Central memory CD8-positive, alpha-beta T cell (primary cell): ENCODE measurements at regions not wholly inside any gene's neighbourhood (a gene's known extent, or its start where the extent isn't known, plus 50 kb on each side); places are given as distances from the start of the nearest gene placed in this dataset.
A peak's percentile ranks its signal among the peaks of the same experiment; 100 is the strongest.
"Not testable (repeated sequence)": the region's sequence is repeated elsewhere in the genome, so short reads cannot be mapped to it uniquely, and the experiment has no call there.

ENCODE experiments used
- ATAC-seq: fragments of 150-1000 bp; cut with Tn5 transposase; replicated peaks from 2 replicates; pipeline ENCODE4 v1.10.0; 2022; ENCODE audit warnings: mild to moderate bottlenecking, moderate FRiP score, moderate number of reproducible peaks; ENCODE audit not compliant: poor library complexity, severe bottlenecking; ENCODE audit errors: extremely low read depth
- DNase-seq, 2 donors: peaks; one replicate each; pipeline ENCODE4 v3.0.0; 2021; ENCODE audit warnings: low spot score in 2 of 2
- H3K27ac Mint-ChIP-seq: one replicate; pipeline ENCODE4 v1.8.0; 2022; ENCODE audit warnings: low read depth, mild to moderate bottlenecking, moderate library complexity, mixed read lengths
- H3K27me3 Mint-ChIP-seq: one replicate; pipeline ENCODE4 v1.8.0; 2022; ENCODE audit warnings: mixed read lengths
- H3K36me3 Mint-ChIP-seq: one replicate; pipeline ENCODE4 v1.8.0; 2022; ENCODE audit warnings: mild to moderate bottlenecking, moderate library complexity, mixed read lengths; ENCODE audit not compliant: insufficient read depth
- H3K4me1 Mint-ChIP-seq: one replicate; pipeline ENCODE4 v1.8.0; 2022; ENCODE audit warnings: mixed read lengths
- H3K4me3 Mint-ChIP-seq: one replicate; pipeline ENCODE4 v1.8.0; 2022; ENCODE audit warnings: mild to moderate bottlenecking, moderate library complexity, mixed read lengths
- H3K9me3 Mint-ChIP-seq: one replicate; pipeline ENCODE4 v1.8.0; 2022; ENCODE audit warnings: mixed read lengths

DNA sequence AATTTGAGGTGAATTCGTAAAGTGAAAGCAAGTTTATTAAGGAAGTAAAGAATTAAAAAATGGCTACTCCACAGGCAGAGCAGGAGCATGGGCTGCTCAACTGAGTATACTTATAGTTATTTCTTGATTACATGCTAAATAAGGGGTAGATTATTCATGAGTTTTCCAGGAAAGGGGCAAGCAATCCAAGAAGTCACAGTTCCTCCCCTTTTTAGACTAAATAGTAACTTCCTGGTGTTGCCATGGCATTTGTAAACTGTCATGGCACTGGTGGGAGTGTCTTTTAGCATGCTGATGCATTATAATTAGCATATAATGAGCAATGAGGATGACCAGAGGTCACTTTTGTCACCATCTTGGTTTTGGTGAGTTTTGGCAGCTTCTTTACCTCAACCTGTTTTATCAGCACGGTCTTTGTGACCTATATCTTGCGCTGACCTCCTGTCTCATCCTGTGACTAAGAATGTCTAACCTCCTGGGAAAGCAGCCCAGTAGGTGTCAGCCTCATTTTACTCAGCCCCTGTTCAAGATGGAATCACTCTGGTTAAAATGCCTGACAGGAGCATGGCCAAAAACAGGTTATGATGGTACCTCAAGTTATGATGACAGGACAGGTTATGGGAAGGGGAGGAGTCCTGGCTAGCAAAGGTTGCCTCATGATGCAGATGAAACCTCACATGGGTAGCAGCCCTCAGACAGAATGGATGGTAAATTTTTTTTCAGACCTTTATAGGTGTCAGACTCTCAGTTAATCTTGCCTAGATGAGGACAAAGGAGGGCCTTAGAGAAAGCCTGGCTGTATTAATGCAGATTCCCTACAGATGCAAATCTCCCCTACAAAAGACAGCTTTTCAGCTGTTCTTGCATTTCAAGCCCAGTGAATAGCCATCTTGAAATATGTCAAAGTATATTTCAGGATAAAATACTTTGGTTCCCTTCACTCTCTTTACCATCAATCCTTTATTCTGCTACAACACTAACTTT lies 49.7 kb downstream of the SIPA1L2 start:
- ATAC-seq, result peak; percentile 37
- peak overlapping the region; percentile 85 for H3K27ac Mint-ChIP-seq
- H3K4me1 Mint-ChIP-seq, result peaks cover 68% of the 10 kb centered on the region
- no peak for DNase-seq
- H3K36me3 Mint-ChIP-seq, result peaks cover 1% of the 10 kb centered on the region
- peak overlapping the region; percentile 68 for H3K4me3 Mint-ChIP-seq
- H3K9me3 Mint-ChIP-seq, result no peaks in the 10 kb centered on the region
- no peaks in the 10 kb centered on the region for H3K27me3 Mint-ChIP-seq

- Mint-ChIP-seq H3K9me3 (no peaks in the 10 kb centered on the region), H3K4me1 (peaks cover 72% of the 10 kb centered on the region), H3K27ac (peak overlapping the region; percentile 85), H3K36me3 (peaks cover 1% of the 10 kb centered on the region), H3K27me3 (no peaks in the 10 kb centered on the region), H3K4me3 (peak overlapping the region; percentile 68)
- no peak for ATAC-seq
- no peak for DNase-seq
These were observed 50.5 kb downstream of the SIPA1L2 start for GRCh38 chr1:232579466-232579865.

DNA sequence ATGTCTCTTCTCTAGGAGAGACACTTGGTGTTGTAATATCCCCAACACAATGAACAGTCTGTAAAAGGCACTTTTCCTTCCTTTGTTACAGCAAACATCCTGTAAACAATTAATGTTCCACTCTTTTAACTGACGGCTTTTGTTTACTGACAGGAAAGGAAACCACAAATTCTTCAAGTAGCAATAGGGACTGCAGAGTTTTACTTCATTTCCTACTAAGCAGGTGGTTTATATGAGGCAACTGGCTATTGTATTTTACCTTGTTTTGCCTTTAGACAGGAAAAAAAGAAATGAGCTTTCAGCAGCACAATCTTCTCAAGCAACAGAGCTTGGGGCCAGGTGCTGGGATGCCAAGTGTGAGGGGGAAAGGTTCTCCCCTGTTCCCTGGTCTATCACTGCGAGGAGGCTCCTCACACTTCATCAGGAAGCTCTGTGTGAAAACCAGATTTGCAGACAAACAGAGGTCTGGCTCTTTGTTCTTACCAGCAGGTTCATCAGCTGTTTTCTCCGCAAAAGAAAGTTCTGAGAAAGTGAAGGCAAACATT lies 51.2 kb downstream of the SIPA1L2 start:
- ATAC-seq (peak; percentile 63), DNase-seq (no peak)
- Mint-ChIP-seq H3K4me1 (peaks cover 77% of the 10 kb centered on the region), H3K27ac (peak overlapping the region; percentile 85), H3K27me3 (no peaks in the 10 kb centered on the region), H3K4me3 (peak overlapping the region; percentile 68), H3K36me3 (peaks cover 1% of the 10 kb centered on the region), H3K9me3 (no peaks in the 10 kb centered on the region)

DNA sequence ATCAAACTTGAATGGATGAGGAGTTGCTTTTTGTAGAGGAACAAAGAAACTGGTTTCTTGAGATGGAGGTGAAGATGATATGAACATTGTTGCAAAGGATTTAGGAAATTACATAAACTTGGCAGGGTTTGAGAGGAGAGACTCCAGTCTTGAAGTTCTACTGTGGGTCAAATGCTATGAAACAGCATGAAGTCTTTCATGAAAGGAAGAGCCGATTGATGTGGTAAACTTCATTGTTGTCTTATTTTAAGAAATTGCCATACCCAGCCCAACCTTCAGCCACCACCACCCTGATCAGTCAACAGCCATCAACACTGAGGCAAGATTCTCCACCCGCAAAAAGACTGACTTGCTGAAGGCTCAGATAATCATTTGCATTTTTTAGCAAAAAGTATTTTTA lies 52.2 kb downstream of the SIPA1L2 start:
- Mint-ChIP-seq H3K4me1 (peaks cover 75% of the 10 kb centered on the region), H3K27me3 (no peaks in the 10 kb centered on the region), H3K27ac (peak overlapping the region; percentile 85), H3K4me3 (peak overlapping the region; percentile 68), H3K9me3 (no peaks in the 10 kb centered on the region), H3K36me3 (peaks cover 1% of the 10 kb centered on the region)
- ATAC-seq, result no peak
- DNase-seq, result no peak

GRCh38 chr1:232576537-232576936 lies 53.4 kb downstream of the SIPA1L2 start:
- Mint-ChIP-seq H3K36me3 (peaks cover 1% of the 10 kb centered on the region), H3K4me1 (peaks cover 74% of the 10 kb centered on the region), H3K4me3 (no peak overlapping the region), H3K27me3 (no peaks in the 10 kb centered on the region), H3K9me3 (no peaks in the 10 kb centered on the region), H3K27ac (peak overlapping the region; percentile 7)
- DNase-seq (no peak), ATAC-seq (no peak)

DNA sequence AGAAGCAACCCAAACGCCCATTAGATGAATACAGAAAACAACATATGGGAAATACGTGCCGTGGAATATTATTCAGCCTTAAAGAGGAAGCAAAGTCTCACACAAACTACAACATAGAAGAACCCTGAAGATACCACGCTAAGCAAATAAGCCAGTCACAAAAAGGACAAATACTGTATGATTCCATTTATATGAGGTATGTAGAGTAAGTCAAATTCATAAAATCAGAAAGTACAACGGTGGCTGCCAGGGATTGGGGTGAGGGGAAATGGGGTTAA lies 54.2 kb downstream of the SIPA1L2 start:
- peaks cover 68% of the 10 kb centered on the region for H3K4me1 Mint-ChIP-seq
- H3K27ac Mint-ChIP-seq, result peak overlapping the region; percentile 45
- no peak for DNase-seq

DNA sequence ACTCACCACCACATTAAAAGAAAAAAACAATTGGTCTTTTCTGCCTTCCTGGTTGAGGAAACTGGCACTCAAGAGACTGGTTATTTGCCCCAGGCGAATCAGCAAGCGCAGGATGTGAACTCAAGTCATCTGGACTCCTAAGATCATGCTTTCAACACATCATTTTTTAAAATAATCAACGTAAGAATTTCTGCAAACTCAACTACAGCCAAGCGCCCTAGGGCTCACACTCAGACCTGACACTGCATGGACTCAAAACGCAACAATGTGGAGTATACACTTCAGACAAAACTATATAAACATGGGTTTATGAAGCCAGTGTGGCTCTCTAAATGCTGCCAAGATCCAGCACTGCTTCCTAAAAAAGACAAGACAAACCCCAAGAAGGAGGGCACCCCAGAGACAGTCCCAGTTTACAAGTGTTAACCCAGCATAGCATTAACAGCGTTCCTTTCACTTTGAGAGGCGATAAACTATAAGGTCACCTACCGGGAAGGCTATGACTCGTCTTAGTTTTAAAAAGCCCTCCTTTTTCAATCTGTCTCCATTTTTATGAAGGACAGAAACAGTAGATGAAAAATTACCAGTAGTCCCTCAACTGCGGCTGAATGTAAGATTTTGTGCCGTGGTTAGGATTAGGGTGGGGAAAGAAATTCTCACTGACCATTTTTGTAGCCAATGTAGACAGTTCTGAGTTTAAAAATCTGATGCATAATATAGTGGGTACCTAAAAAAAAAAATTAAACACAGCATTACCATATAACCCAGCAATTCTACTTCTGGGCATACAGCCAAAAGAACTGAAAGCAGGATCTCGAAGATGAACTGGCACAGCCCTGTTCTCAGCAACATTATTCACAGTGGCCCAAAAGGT lies 54.8 kb downstream of the SIPA1L2 start:
- DNase-seq, result no peak
- no peak for ATAC-seq
- Mint-ChIP-seq H3K4me1 (peaks cover 62% of the 10 kb centered on the region), H3K4me3 (peak overlapping the region; percentile 67), H3K9me3 (no peaks in the 10 kb centered on the region), H3K27me3 (no peaks in the 10 kb centered on the region), H3K27ac (peak overlapping the region; percentile 45), H3K36me3 (peaks cover 1% of the 10 kb centered on the region)

More for the DNA sequence above, 54.2 kb downstream of the SIPA1L2 start:
- H3K9me3 Mint-ChIP-seq, result no peaks in the 10 kb centered on the region
- no peak for ATAC-seq
- peaks cover 1% of the 10 kb centered on the region for H3K36me3 Mint-ChIP-seq
- no peaks in the 10 kb centered on the region for H3K27me3 Mint-ChIP-seq
- peak overlapping the region; percentile 67 for H3K4me3 Mint-ChIP-seq

GRCh38 chr1:232574077-232574476 lies 55.9 kb downstream of the SIPA1L2 start:
- Mint-ChIP-seq H3K27me3 (no peaks in the 10 kb centered on the region), H3K4me3 (no peak overlapping the region), H3K9me3 (no peaks in the 10 kb centered on the region), H3K27ac (no peak overlapping the region), H3K36me3 (peaks cover 1% of the 10 kb centered on the region), H3K4me1 (peaks cover 52% of the 10 kb centered on the region)
- DNase-seq (no peak), ATAC-seq (no peak)

GRCh38 chr1:232571523-232571922 lies 58.4 kb downstream of the SIPA1L2 start:
- Mint-ChIP-seq H3K9me3 (no peaks in the 10 kb centered on the region), H3K36me3 (no peaks in the 10 kb centered on the region), H3K27me3 (no peaks in the 10 kb centered on the region), H3K4me3 (no peak overlapping the region), H3K27ac (no peak overlapping the region), H3K4me1 (peaks cover 43% of the 10 kb centered on the region)
- no peak for ATAC-seq
- no peak for DNase-seq

- Mint-ChIP-seq H3K9me3 (no peaks in the 10 kb centered on the region), H3K4me3 (no peak overlapping the region), H3K27ac (no peak overlapping the region), H3K4me1 (peaks cover 28% of the 10 kb centered on the region), H3K36me3 (no peaks in the 10 kb centered on the region), H3K27me3 (no peaks in the 10 kb centered on the region)
- ATAC-seq (no peak), DNase-seq (no peak)
These were observed 59.9 kb downstream of the SIPA1L2 start for GRCh38 chr1:232570007-232570406.

DNA sequence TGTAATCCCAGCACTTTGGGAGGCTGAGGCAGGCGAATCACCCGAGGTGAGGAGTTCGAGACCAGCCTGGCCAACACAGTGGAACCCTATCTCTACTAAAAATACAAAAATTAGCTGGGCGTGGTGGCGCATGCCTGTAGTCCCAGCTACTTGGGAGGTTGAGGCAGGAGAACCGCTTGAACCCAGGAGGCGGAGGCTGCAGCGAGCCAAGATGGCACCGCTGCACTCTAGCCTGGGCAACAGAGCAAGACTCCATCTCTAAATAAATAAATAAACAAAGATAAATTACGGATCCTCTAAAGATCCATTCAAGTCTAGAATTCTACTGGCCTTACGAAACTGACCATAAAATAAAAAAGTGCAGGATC lies 60.4 kb downstream of the SIPA1L2 start:
- ATAC-seq, H3K27me3 Mint-ChIP-seq, H3K36me3 Mint-ChIP-seq, H3K27ac Mint-ChIP-seq, H3K9me3 Mint-ChIP-seq, DNase-seq, H3K4me3 Mint-ChIP-seq: not testable (repeated sequence)
- peaks cover 26% of the 10 kb centered on the region for H3K4me1 Mint-ChIP-seq

GRCh38 chr1:232568906-232569553 lies 60.9 kb downstream of the SIPA1L2 start:
- H3K4me3 Mint-ChIP-seq, result no peak overlapping the region
- peaks cover 2% of the 10 kb centered on the region for H3K36me3 Mint-ChIP-seq
- no peak overlapping the region for H3K27ac Mint-ChIP-seq
- H3K27me3 Mint-ChIP-seq, result no peaks in the 10 kb centered on the region
- ATAC-seq, result no peak
- peaks cover 24% of the 10 kb centered on the region for H3K4me1 Mint-ChIP-seq
- no peaks in the 10 kb centered on the region for H3K9me3 Mint-ChIP-seq
- no peak for DNase-seq
